Suprapubic skin (tissue), 4 donors: ENCODE measurements at regions not wholly inside any gene's neighbourhood (a gene's known extent, or its start where the extent isn't known, plus 50 kb on each side); places are given as distances from the start of the nearest gene placed in this dataset.

Experiments used
- CTCF ChIP-seq, 2 donors: fragments of 200-600 bp in 1 of 2; fragments of 450-650 bp in 1 of 2; sonication (generic) in 1 of 2; IDR thresholded peaks; one replicate each; pipeline ENCODE4 v1.5.1; 2016 to 2019; ENCODE audit warnings: antibody characterized with exemption in 2 of 2, mild to moderate bottlenecking in 1 of 2, moderate library complexity in 1 of 2
- EP300 ChIP-seq: sonication (generic); formaldehyde crosslinking; IDR thresholded peaks from one replicate; pipeline ENCODE4 v1.6.1; 2017; ENCODE audit warnings: antibody characterized with exemption
- POLR2A ChIP-seq, 2 donors: fragments of 450-650 bp; IDR thresholded peaks; one replicate each; pipeline ENCODE4 v1.6.1; 2017; ENCODE audit warnings: antibody characterized with exemption in 2 of 2, mild to moderate bottlenecking in 2 of 2, moderate library complexity in 2 of 2
- POLR2AphosphoS5 ChIP-seq, 3 donors: sonication (generic); formaldehyde crosslinking; IDR thresholded peaks; one replicate each; pipeline ENCODE4 v1.6.1; 2017; ENCODE audit warnings: antibody characterized with exemption in 3 of 3

- TF ChIP-seq CTCF (IDR thresholded peaks at IDR 0.05) (no peak), POLR2A (IDR thresholded peaks at IDR 0.05) (no peak), EP300 (no peak), POLR2AphosphoS5 (IDR thresholded peaks at IDR 0.05) (no peak)
Measured at GRCh38 chr1:5111581-5111980, 457.2 kb downstream of the AJAP1 start.
